ENCODE measurements at regions not wholly inside any gene's neighbourhood (a gene's known extent, or its start where the extent isn't known, plus 50 kb on each side); places are given as distances from the start of the nearest gene placed in this dataset.

GRCh38 chr5:120874081-120874862 is 410.2 kb downstream of the PRR16 start:
- Histone ChIP-seq H3K9me3 (no peaks in the 10 kb centered on the region), H3K4me3 (no peak overlapping the region), H3K27me3 (no peaks in the 10 kb centered on the region), H3K36me3 (no peaks in the 10 kb centered on the region), H3K4me1 (no peaks in the 10 kb centered on the region), H3K27ac (no peak overlapping the region)
- intact Hi-C loops (cut with DNase I; ENCODE audit: low total_unique reads): no loop called here
- DNase-seq: no peak
- TF ChIP-seq CTCF (IDR thresholded peaks at IDR 0.05): no peak

GRCh38 chr5:120882038-120882775 is 418.1 kb downstream of the PRR16 start:
- no peak overlapping the region for H3K4me3 ChIP-seq
- no peak for TF ChIP-seq CTCF (IDR thresholded peaks at IDR 0.05)
- DNase-seq: no peak
- no peaks in the 10 kb centered on the region for H3K27me3 ChIP-seq
- intact Hi-C loops (cut with DNase I; ENCODE audit: low total_unique reads): no loop called here
- no peaks in the 10 kb centered on the region for H3K4me1 ChIP-seq
- H3K36me3 ChIP-seq: no peaks in the 10 kb centered on the region
- no peak overlapping the region for H3K27ac ChIP-seq
- H3K9me3 ChIP-seq: no peaks in the 10 kb centered on the region

GRCh38 chr5:120886351-120886860 is 422.3 kb downstream of the PRR16 start:
- TF ChIP-seq CTCF (IDR thresholded peaks at IDR 0.05): no peak
- H3K36me3 ChIP-seq: no peaks in the 10 kb centered on the region
- no peaks in the 10 kb centered on the region for H3K27me3 ChIP-seq
- DNase-seq: no peak
- intact Hi-C loops (cut with DNase I; ENCODE audit: low total_unique reads): no loop called here
- H3K4me1 ChIP-seq: no peaks in the 10 kb centered on the region
- no peak overlapping the region for H3K27ac ChIP-seq
- H3K9me3 ChIP-seq: no peaks in the 10 kb centered on the region
- no peak overlapping the region for H3K4me3 ChIP-seq

GRCh38 chr5:120895660-120896059 is 431.6 kb downstream of the PRR16 start:
- DNase-seq: no peak
- no peak for TF ChIP-seq CTCF (IDR thresholded peaks at IDR 0.05)
- Histone ChIP-seq H3K4me1 (no peaks in the 10 kb centered on the region), H3K27me3 (no peaks in the 10 kb centered on the region), H3K27ac (no peak overlapping the region), H3K9me3 (no peaks in the 10 kb centered on the region), H3K4me3 (no peak overlapping the region), H3K36me3 (no peaks in the 10 kb centered on the region)
- intact Hi-C loops (cut with DNase I; ENCODE audit: low total_unique reads): no loop called here

GRCh38 chr5:120901199-120901598 is 437.1 kb downstream of the PRR16 start:
- intact Hi-C loops (cut with DNase I; ENCODE audit: low total_unique reads): no loop called here
- Histone ChIP-seq H3K4me1 (no peaks in the 10 kb centered on the region), H3K4me3 (no peak overlapping the region), H3K27me3 (no peaks in the 10 kb centered on the region), H3K9me3 (no peaks in the 10 kb centered on the region), H3K36me3 (no peaks in the 10 kb centered on the region), H3K27ac (no peak overlapping the region)
- no peak for DNase-seq
- TF ChIP-seq CTCF (IDR thresholded peaks at IDR 0.05): no peak
